ENCODE measurements at regions not wholly inside any gene's neighbourhood (a gene's known extent, or its start where the extent isn't known, plus 50 kb on each side); places are given as distances from the start of the nearest gene placed in this dataset.
"Not testable (repeated sequence)": the region's sequence is repeated elsewhere in the genome, so short reads cannot be mapped to it uniquely, and the experiment has no call there.

DNA sequence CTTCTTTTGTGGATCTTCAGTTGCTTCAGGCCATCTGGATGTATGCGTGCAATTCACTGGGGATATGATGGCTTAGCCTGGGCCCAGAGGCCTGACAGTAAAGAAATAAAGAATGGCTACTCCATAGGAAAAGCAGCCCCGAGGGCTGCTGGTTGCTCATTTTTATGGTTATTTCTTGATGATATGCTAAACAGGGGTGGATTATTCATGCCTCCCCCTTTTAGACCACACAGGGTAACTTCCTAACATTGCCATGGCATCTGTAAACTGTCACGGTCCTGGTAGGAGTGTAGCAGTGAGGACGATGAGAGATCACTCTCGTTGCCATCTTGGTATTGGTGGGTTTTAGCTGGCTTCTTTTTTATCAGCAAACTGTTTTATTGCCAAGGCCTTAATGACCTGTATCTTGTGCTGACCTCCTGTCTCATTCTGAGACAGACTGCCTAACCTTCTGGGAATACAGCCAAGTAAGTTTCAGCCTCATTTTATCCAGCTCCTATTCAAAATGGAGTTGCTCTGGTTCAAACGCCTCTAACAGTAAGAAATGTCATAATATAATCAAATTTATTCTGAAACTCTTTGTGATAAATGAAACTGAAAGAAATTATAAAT is 60.5 kb downstream of the DSEL start:
- no peak for DNase-seq (ENCODE audit: low read depth in 1 of 2, low spot score in 1 of 2)
- H3K27ac ChIP-seq (replicated peaks): no peak overlapping the region
- no peaks in the 10 kb centered on the region for H3K27me3 ChIP-seq (ENCODE audit: insufficient read depth, poor library complexity, severe bottlenecking)
- no peak for TF ChIP-seq GABPA (IDR thresholded peaks at IDR 0.05; ENCODE audit: low read depth)
- TF ChIP-seq, protein P1, sequence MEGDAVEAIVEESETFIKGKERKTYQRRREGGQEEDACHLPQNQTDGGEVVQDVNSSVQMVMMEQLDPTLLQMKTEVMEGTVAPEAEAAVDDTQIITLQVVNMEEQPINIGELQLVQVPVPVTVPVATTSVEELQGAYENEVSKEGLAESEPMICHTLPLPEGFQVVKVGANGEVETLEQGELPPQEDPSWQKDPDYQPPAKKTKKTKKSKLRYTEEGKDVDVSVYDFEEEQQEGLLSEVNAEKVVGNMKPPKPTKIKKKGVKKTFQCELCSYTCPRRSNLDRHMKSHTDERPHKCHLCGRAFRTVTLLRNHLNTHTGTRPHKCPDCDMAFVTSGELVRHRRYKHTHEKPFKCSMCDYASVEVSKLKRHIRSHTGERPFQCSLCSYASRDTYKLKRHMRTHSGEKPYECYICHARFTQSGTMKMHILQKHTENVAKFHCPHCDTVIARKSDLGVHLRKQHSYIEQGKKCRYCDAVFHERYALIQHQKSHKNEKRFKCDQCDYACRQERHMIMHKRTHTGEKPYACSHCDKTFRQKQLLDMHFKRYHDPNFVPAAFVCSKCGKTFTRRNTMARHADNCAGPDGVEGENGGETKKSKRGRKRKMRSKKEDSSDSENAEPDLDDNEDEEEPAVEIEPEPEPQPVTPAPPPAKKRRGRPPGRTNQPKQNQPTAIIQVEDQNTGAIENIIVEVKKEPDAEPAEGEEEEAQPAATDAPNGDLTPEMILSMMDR (IDR thresholded peaks at IDR 0.05; ENCODE audit: insufficient read depth, low read length): no peak
- TF ChIP-seq, protein P2, sequence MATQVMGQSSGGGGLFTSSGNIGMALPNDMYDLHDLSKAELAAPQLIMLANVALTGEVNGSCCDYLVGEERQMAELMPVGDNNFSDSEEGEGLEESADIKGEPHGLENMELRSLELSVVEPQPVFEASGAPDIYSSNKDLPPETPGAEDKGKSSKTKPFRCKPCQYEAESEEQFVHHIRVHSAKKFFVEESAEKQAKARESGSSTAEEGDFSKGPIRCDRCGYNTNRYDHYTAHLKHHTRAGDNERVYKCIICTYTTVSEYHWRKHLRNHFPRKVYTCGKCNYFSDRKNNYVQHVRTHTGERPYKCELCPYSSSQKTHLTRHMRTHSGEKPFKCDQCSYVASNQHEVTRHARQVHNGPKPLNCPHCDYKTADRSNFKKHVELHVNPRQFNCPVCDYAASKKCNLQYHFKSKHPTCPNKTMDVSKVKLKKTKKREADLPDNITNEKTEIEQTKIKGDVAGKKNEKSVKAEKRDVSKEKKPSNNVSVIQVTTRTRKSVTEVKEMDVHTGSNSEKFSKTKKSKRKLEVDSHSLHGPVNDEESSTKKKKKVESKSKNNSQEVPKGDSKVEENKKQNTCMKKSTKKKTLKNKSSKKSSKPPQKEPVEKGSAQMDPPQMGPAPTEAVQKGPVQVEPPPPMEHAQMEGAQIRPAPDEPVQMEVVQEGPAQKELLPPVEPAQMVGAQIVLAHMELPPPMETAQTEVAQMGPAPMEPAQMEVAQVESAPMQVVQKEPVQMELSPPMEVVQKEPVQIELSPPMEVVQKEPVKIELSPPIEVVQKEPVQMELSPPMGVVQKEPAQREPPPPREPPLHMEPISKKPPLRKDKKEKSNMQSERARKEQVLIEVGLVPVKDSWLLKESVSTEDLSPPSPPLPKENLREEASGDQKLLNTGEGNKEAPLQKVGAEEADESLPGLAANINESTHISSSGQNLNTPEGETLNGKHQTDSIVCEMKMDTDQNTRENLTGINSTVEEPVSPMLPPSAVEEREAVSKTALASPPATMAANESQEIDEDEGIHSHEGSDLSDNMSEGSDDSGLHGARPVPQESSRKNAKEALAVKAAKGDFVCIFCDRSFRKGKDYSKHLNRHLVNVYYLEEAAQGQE (IDR thresholded peaks at IDR 0.05; ENCODE audit: insufficient replicate concordance, low read depth): no peak
- TF ChIP-seq POLR2AphosphoS5 (IDR thresholded peaks at IDR 0.05; ENCODE audit: low read depth): no peak
- no peak for TF ChIP-seq SPI1 (IDR thresholded peaks at IDR 0.05; ENCODE audit: borderline replicate concordance, low read depth)
- H3K4me3 ChIP-seq (replicated peaks; ENCODE audit: insufficient read depth, low read length): no peak overlapping the region

DNA sequence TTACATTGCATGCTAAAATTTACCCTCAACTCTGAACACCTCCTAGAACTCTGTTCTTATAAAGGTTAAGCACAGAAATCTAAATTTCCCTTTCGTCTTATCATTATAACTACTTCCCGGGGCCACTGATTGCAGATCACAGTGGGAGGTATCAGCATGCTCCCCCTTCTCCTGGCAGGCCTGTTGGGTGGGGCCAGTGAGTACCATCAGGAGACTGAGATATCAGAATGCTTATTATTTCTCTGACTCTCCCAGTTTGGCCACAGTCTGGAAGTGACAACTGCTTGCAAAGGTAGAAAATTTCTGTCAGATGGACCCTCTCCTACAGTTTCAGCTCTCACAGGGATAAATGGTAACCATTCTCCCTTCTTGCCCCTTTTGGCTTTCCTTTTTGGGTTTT is 62.6 kb downstream of the DSEL start:
- no peak for TF ChIP-seq SPI1 (IDR thresholded peaks at IDR 0.05; ENCODE audit: borderline replicate concordance, low read depth)
- no peak overlapping the region for H3K27ac ChIP-seq (replicated peaks)
- no peak for DNase-seq (ENCODE audit: low read depth in 1 of 2, low spot score in 1 of 2)
- H3K27me3 ChIP-seq (ENCODE audit: insufficient read depth, poor library complexity, severe bottlenecking): no peaks in the 10 kb centered on the region
- H3K4me3 ChIP-seq (replicated peaks; ENCODE audit: insufficient read depth, low read length): no peak overlapping the region

DNA sequence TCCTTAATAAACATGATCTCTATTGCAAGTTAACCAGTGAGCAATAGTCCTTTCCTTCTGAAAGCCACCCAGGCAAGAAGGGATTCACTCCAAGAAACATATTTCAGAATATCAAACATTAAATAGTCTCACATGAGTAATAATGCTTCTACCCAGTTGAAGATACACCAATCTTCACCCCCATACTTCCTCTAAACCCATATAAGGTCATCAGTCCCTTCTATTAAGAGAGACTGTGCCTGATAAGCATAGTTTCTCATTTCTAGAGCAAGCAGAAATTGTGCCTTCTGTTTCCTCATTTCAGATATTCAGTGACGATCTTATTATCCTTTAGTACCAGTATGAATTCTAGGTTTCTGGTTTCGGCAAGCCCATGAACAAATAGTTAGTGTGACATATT is 64.6 kb downstream of the DSEL start:
- no peak overlapping the region for H3K27ac ChIP-seq (replicated peaks)
- no peak for DNase-seq (ENCODE audit: low read depth in 1 of 2, low spot score in 1 of 2)
- H3K27me3 ChIP-seq (ENCODE audit: insufficient read depth, poor library complexity, severe bottlenecking): no peaks in the 10 kb centered on the region
- no peak for TF ChIP-seq POLR2AphosphoS5 (IDR thresholded peaks at IDR 0.05; ENCODE audit: low read depth)
- TF ChIP-seq, protein P1 (IDR thresholded peaks at IDR 0.05; ENCODE audit: insufficient read depth, low read length): no peak
- no peak for TF ChIP-seq SPI1 (IDR thresholded peaks at IDR 0.05; ENCODE audit: borderline replicate concordance, low read depth)
- no peak for TF ChIP-seq GABPA (IDR thresholded peaks at IDR 0.05; ENCODE audit: low read depth)
- TF ChIP-seq, protein P2 (IDR thresholded peaks at IDR 0.05; ENCODE audit: insufficient replicate concordance, low read depth): no peak
- no peak overlapping the region for H3K4me3 ChIP-seq (replicated peaks; ENCODE audit: insufficient read depth, low read length)

DNA sequence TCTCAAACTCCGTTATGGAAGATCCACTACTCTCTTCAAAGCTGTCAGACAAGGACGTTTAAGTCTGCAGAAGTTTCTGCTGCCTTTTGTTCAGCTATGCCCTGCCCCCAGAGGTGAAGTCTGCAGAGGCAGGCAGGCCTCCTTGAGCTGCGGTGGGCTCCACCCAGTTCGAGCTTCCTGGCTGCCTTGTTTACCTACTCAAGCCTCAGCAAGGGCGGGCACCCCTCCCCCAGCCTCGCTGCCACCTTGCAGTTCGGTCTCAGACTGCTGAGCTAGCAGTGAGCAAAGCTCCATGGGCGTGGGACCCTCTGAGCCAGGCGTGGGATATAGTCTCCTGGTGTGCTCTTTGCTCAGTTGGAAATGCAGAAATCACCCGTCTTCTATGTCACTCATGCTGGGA is 65.4 kb downstream of the DSEL start:
- not testable (repeated sequence) for H3K27me3 ChIP-seq (ENCODE audit: insufficient read depth, poor library complexity, severe bottlenecking); H3K27ac ChIP-seq (replicated peaks); H3K4me3 ChIP-seq (replicated peaks; ENCODE audit: insufficient read depth, low read length); DNase-seq (ENCODE audit: low read depth in 1 of 2, low spot score in 1 of 2)

DNA sequence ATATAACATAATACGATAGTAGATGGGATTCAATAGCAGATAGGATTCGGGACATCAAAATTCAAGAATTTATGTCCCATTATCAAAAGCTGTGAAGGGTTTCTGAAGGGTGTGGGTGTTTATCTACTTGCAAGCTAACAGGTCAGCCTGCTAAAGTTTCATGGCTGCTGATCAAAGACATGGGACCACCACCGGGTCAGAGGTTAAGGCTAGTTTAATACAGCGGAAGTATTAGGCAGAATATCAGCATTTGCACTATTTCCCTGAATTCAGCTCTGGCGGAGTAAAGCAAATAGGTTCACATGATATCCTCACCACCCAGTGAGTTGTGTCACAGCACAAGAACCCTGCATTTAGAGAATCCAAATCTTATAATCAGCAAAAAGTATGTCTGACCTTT is 82.5 kb downstream of the DSEL start:
- H3K27ac ChIP-seq (replicated peaks): no peak overlapping the region
- DNase-seq (ENCODE audit: low read depth in 1 of 2, low spot score in 1 of 2): no peak
- TF ChIP-seq POLR2AphosphoS5 (IDR thresholded peaks at IDR 0.05; ENCODE audit: low read depth) (no peak), GABPA (IDR thresholded peaks at IDR 0.05; ENCODE audit: low read depth) (no peak), SPI1 (IDR thresholded peaks at IDR 0.05; ENCODE audit: borderline replicate concordance, low read depth) (no peak)
- TF ChIP-seq, protein P1 (IDR thresholded peaks at IDR 0.05; ENCODE audit: insufficient read depth, low read length): no peak
- TF ChIP-seq, protein P2 (IDR thresholded peaks at IDR 0.05; ENCODE audit: insufficient replicate concordance, low read depth): no peak
- H3K4me3 ChIP-seq (replicated peaks; ENCODE audit: insufficient read depth, low read length): no peak overlapping the region
- H3K27me3 ChIP-seq (ENCODE audit: insufficient read depth, poor library complexity, severe bottlenecking): no peaks in the 10 kb centered on the region
